Activated CD8-positive, alpha-beta memory T cell treated with anti-CD3 and anti-CD28 coated beads, Interleukin-2, amount 50 U/mL, for 4 hours (primary cell): ENCODE measurements at regions not wholly inside any gene's neighbourhood (a gene's known extent, or its start where the extent isn't known, plus 50 kb on each side); places are given as distances from the start of the nearest gene placed in this dataset.
"Not testable (repeated sequence)": the region's sequence is repeated elsewhere in the genome, so short reads cannot be mapped to it uniquely, and the experiment has no call there.

Experiments used
- DNase-seq: peaks from one replicate; pipeline ENCODE4 v3.0.0-alpha.2; 2020

DNA sequence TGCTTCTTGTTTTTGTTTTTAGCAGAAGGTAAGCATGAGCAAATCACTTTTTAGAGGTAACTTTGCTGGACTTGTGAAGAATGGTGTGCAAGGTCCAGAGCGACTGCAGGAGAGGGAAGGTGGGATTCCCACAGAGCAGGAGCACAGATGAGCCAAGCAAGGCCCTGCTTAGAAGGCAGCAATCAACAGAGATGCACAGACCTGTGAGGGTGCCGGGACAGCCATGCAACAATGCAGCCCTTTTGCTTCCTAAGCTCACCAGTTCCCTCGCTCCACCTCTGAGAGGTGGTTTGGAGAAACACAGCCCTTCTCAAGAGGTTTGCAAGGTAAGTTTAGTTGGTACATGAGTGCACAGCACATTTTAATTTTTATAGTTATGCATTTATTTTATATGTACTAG is 85.1 kb upstream of the FBXO28 start:
- DNase-seq: not testable (repeated sequence)

DNA sequence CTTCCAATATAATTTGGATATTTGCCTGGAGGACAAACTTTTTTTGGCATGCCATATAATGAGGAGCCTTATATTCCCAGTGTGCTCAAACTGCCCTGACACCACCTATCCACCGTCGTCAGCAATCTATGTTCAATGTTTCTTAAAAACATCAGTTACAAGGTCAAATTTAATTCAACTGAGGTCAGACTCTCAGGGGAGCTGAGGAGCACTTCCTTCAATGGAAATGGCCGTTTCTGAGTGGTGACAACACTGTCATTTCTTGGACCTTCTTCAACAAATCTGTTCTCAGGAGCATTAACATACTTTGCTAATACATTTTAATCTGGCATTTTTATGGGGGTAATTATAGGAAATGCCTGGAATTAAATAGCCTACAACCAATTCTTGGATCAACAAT is 90.8 kb upstream of the FBXO28 start:
- DNase-seq: not testable (repeated sequence)

- not testable (repeated sequence) for DNase-seq
Measured at GRCh38 chr1:224022249-224022970, 91.5 kb upstream of the FBXO28 start.

DNA sequence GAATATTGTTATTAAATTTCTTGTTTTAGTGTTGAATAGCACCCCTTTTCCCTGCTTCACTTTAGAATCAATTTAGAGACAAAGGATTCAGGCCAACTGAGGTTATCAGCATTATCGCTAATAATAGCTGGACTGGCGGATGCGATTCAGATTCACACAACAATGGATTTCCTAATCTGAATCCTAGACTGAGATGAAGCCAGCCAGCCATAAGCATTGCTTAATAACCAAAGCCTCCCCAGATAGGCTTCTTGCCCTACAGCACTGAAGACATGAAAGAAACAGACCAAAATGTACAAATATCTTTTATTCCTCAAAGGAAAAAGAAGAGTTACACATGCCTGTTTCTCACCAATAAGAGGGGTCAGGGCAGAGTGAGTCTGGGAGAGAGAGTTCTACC is 94.0 kb upstream of the FBXO28 start:
- DNase-seq: not testable (repeated sequence)

DNA sequence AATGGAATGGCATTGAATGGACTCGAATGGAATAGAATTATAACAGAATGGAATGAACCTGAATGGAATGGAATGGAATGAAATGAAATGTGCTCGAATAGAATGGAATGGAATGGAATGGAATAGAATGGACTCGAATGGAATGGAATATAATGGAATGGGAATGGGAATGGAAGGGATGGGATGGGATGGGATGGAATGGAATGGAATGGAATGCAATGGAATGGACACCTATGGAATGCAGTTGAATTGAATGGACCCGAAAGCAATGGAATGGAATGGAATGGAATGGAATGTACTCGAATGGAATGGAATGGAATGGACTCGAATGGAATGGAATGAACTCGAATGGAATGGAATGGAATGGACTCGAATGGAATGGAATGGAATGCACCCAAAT is 98.1 kb upstream of the FBXO28 start:
- not testable (repeated sequence) for DNase-seq

GRCh38 chr1:224014330-224014649 is 99.6 kb upstream of the FBXO28 start:
- no peak for DNase-seq

- DNase-seq: not testable (repeated sequence)
Measured at GRCh38 chr1:224013626-224014329, 100.1 kb upstream of the FBXO28 start.

DNA sequence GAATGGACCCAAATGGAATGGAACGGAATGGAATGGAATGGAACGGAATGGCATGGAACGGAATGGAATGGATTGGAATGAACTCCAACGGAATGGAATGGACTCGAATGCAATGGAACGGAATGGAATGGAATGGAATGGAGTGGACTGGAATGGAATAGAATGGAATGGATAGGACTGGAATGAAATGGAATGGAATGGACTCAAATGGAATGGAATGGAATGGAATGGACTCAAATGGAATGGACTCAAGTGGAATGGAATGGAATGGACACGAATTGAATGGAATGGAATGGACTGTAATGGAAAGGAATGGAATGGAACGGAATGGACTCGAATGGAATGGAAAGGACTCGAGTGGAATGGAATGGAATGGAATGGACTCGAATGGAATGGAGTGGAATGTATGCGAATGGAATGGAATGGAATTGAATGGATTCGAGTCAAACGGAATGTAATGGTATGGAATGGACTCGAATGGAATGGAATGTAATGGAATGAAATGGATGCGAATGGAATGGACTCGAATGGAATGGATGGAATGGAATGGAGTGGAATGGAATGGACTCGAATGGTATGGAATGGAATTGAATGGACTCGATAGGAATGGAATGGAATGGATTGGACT is 101.0 kb upstream of the FBXO28 start:
- not testable (repeated sequence) for DNase-seq

DNA sequence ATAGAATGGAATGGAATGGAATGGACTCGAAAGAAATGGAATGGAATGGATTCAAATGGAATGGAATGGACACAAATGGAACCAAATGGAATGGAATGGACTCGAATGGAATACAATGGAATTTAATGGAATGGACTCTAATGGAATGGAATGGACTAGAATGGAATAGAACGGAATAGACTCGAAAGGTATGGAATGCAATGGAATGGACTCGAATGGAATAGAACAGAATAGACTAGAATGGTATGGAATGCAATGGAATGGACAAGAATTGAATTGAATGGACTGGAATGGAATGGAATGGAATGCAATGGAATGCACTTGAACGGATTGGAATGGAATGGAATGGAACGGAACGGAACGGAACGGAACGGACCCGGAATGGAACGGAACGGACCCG is 101.7 kb upstream of the FBXO28 start:
- DNase-seq: not testable (repeated sequence)

DNA sequence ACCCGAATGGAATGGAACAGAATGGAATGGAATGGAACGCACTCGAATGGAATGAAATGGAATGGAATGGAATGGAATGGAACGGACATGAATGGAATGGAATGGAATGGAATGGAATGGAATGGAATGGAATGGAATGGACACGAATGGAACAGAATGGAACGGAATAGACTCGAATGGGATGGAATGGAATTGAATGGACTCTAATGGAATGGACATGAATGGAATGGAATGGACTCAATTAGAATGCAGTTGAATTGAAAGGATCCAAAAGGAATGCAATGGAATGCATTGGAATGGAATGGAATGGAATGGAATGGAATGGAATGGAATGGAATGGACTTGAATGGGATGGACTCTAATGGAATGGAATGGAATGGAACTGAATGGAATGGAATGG is 102.2 kb upstream of the FBXO28 start:
- not testable (repeated sequence) for DNase-seq

GRCh38 chr1:224011153-224011552 is 102.8 kb upstream of the FBXO28 start:
- DNase-seq: not testable (repeated sequence)

GRCh38 chr1:224005973-224006372 is 107.9 kb upstream of the FBXO28 start:
- DNase-seq: not testable (repeated sequence)

DNA sequence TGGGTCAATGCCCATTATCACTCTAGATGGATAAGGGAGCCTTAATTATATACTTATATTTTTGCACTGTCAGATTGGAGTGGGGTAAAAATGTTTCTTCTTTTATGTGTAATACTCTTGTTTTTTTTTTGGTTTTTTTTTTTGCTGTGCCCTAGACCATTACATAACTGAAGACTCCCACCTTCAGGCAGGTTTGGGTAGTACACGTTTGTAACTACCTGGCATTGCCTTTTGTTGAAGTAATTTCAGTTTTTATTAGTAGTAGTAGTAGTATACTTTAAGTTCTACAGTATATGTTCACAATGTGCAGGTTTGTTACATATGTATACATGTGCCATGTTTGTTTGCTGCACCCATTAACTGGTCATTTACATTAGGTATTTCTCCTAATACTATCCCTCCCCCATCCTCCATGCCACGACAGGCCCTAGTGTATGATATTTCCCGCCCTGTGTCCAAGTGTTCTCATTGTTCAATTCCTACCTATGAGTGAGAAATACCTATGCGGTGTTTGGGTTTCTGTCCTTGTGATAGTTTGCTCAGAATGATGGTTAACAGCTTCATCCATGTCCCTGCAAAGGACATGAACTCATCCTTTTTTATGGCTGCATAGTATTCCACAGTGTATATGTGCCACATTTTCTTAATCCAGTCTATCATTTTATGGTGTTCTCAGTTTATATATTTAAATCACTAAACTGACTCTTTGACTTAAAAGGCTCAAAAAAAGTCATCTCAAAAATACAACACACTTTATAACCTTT is 109.2 kb upstream of the FBXO28 start:
- DNase-seq: peak; percentile 55

- DNase-seq: not testable (repeated sequence)
Measured at GRCh38 chr1:224003896-224004295, 110.0 kb upstream of the FBXO28 start.

GRCh38 chr1:224001757-224002156 is 112.2 kb upstream of the FBXO28 start:
- DNase-seq: not testable (repeated sequence)

GRCh38 chr1:223999761-224000160 is 114.2 kb upstream of the FBXO28 start:
- not testable (repeated sequence) for DNase-seq

DNA sequence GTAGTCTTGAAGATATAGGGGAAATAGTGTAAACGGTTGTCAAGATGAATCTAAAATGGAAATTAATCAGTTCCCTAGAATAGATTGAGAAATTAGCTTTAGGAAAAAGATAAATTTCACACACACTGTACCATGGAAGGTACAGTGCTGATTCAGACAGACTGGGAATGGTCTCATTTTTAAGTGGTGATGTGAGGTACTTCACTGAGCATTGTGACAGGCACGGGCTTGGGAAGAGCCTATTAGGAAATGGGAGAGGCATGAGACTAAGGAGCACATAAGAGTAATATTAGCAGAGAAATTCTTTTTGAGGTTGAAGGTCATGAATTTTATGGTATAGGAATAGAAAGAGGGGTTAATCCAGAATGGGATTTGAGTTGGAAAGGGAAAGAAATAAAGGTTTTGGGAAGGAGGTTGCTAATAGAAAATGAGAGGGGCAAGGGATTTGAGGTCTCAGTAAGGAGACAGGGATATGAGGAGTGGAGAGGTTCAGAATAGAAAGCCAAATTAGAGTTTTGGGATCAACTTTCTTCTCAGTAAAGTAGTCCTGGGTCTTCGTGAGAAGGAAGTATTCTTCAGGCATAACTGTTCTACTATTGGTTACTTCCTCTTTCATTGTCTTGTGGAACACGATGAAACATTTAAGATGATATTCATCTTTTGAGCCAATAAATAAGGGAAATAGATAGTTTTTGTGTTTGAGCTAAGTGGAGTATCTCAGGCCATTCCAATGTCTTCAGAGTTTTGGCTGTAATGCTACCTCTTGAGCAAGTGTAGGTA is 115.0 kb upstream of the FBXO28 start:
- not testable (repeated sequence) for DNase-seq

DNA sequence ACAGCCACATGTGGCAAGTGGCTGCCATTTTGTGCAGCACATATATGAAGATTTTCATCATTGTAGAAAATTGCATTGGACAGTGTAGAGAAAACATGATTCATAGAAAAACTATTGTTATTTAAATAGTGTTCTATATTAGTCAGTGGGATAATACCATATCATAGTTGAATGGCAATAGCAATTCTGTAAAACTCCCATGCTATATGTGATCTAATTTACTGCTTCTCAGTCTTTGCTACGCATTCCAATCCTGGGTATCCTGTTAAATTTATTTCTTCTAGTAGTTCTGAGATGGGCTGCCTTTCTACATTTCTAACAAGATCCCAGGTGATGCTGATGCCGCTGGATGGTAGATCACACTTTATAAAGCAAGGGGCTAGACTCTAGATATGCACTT is 117.5 kb upstream of the FBXO28 start:
- not testable (repeated sequence) for DNase-seq

DNA sequence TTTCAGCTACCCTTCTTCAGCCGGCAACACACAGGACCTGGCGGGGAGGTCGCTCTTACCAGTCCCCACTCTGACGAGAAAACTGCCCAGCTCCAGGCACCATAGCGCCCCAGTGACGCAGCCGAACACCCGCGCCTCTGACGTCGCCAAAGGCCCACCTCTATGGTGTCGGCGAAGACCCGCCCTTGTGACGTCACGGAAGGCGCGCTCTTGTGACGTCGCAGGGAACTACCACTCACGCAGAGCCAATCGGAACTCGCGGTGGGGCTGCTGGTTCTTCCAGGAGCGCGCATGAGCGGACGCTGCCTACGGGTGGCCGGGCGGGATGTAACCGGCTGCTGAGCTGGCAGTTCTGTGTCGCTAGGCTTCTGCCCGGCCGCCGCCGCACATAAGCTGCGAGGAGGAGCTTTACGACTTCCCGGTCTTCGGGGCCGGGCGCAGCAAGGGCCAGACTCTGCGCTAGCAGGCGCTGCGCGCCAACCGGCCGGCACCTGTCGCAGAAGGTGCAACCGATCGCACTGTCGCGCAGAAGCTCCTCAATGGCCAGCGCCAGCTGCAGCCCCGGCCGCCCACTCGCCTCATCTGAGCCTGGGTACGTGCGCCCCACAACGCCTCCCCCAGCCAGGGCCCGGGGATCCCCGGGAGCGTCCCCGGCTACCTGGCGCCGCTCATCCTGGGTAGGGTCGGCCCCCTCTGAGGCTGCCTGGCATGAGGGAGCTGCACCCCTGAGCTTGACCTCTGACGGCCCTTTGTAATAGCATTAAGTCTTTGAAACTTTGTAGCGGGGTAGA is 121.3 kb upstream of the FBXO28 start:
- peak; percentile 100 for DNase-seq

GRCh38 chr1:223991297-223991857 is 122.5 kb upstream of the FBXO28 start:
- DNase-seq: not testable (repeated sequence)

GRCh38 chr1:223961985-223962384 is 116.2 kb upstream of the TP53BP2 start:
- DNase-seq: not testable (repeated sequence)
